ENCODE measurements at regions not wholly inside any gene's neighbourhood (a gene's known extent, or its start where the extent isn't known, plus 50 kb on each side); places are given as distances from the start of the nearest gene placed in this dataset.

GRCh38 chr3:181985386-181985785 is 273.7 kb downstream of the SOX2 start:
- TF ChIP-seq POLR2A (IDR thresholded peaks at IDR 0.05) (no peak), CTCF (IDR thresholded peaks at IDR 0.05) (no peak), POLR2AphosphoS5 (IDR thresholded peaks at IDR 0.05; ENCODE audit: insufficient read depth in 1 of 2, low read depth in 1 of 2) (no peak)

Measured in vagina (tissue), 2 donors.